GM18508 (cell line): ENCODE measurements at regions not wholly inside any gene's neighbourhood (a gene's known extent, or its start where the extent isn't known, plus 50 kb on each side); places are given as distances from the start of the nearest gene placed in this dataset.

ENCODE experiments used
- ATAC-seq: cut with Tn5 transposase; IDR thresholded peaks from one replicate; pipeline ENCODE4 v1.9.1; 2021; ENCODE audit warnings: moderate number of reproducible peaks; ENCODE audit not compliant: insufficient read depth, unreplicated experiment

DNA sequence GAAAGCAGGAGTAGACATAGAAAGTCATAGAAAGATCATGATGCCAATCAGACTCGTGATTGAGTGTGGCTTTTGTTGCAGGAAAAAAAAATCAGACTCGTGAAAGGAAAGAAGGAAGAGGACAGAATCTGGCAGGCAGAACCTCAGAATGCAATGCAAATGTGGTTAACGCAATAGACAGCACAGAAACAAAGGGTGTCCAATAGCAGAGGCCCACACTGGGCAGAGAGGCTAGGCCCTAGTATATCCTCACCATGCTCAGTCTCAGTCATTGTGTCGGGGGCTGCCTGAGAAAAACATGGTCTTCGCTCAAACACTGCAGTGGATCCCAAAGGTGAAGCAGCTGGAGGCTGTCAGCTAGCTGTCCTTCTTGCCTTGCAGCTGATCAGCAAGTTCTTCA is 102.8 kb upstream of the MAOA start:
- ATAC-seq, result no peak

DNA sequence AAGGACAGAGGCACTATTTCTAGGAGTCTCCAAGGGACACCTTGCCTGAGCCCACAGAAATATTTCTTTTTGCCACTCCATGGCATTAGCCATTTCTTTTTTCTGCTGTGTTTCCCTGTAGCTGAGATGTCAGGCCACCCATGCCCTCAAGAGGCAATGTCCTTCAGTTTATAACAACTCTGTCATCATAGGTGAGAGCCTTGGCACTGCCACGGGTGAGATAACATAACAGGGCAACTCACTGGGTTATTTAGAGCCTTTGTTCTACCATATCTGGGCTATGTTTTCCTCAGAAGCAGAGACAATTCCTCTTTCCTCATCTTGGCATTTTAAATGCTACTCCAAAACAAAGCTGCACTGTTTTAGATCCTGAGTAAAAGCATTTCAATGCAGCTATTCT is 99.9 kb upstream of the MAOA start:
- ATAC-seq, result no peak

DNA sequence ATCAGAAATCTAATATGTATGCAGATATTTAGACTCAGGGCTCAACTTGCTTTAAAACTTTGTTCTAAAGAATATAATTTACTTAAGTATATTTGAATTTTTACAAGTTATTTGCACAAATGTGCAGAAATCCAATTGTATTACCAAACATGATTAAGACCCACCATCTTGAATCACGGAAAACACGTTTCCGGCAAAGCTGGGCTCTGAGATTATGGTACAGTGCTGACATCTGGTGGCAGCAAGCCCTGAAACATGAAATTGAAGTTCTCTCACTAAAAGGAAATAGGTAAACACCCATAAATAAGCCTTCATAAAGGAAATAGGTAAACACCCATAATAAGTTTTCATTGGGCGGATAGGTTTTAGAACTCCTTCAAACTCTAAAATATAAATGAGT is 98.3 kb upstream of the MAOA start:
- no peak for ATAC-seq

DNA sequence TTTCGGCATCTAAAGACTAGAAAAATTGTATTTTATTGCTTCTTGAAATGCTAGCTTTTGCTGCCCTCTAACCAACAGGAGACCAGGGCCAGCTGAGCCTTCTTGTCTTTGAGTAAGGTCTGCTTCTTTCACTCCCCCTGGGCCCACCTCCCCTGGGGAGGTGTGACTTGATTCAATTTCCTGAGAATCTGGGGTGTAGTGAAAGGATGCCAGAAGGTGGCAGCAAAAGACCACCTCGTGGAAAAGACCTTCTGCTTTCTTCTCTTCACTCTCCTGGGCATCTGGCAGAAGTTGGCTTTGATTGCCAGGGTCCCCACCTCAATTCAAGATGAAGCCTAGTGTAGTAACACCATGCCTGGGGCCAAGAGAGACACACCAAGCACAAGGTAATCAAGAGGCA is 96.5 kb upstream of the MAOA start:
- no peak for ATAC-seq

DNA sequence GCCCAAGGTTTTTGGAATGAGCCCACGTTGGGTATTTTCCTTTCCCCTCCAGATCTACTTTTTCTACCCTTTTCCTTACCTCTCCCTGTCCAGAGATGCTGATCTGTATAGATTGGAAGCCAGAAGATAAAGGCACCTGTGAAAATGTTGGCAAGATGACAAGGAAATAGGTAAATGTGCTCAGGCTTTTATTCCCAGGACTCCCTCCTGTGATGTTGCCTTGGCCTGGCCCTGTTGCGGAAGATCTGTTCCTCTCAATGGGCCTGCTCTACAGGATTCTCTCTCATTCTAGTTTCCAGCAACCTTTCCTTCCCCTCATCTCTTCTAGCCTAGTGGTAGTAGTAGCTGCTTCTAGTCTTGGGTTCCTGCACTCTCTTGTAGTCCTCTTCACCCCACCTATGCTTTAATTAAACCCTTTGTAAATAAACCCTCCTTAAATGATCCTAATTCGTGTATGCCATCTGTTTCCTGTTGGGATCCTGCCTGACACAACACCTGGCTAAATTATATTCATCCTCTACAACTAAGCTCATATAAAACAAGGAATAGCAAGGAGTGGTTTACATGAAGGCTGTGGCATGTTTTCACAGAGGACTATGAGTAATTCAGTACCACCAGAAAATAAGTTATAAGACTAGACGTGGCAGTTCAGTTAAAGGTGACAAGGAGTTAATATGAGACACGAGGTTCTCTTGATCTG is 95.7 kb upstream of the MAOA start:
- ATAC-seq, result no peak

DNA sequence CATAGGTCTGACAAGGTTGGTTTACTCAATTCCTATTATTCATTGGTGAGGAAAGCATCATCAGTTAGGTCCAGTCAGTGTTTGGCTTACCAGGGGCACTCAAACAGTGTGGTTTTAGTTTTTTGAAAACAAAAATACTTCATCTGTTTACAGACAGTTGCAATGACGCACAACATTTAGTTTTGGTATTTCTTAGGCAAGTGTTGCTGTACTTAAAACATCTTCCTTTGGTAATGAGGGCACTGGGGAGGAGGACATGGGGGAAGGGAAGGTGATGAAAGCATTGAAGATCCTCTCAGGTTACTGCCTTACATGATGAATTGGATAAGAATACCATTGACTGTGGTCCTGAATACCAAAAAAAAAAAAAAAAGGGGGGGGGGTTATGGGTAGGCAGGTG is 93.7 kb upstream of the MAOA start:
- ATAC-seq, result no peak

GRCh38 chrX:43564953-43565352 is 91.1 kb upstream of the MAOA start:
- ATAC-seq, result no peak

DNA sequence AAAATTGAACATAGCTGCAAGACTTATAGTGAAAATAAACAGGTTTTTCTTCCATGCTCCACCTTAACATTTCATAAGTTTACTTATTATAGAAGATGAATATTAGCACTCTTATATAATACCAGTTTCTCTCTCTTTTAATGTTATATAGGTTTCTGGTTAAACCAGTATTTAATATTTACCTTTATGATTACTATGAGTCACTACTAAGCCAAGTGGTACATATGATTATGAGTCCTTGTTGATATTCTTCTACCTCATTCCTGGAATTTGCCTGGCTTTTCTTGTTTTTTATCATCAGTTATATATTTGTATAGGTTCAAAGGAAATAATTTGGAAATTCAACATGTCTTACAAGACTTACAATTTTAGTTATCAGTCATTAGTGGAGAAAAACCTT is 89.9 kb upstream of the MAOA start:
- ATAC-seq, result no peak

GRCh38 chrX:43573441-43574015 is 82.6 kb upstream of the MAOA start:
- no peak for ATAC-seq

- ATAC-seq, result no peak
Measured at GRCh38 chrX:43580621-43581020, 75.5 kb upstream of the MAOA start.

- no peak for ATAC-seq
Measured at GRCh38 chrX:43581167-43581566, 74.9 kb upstream of the MAOA start.

DNA sequence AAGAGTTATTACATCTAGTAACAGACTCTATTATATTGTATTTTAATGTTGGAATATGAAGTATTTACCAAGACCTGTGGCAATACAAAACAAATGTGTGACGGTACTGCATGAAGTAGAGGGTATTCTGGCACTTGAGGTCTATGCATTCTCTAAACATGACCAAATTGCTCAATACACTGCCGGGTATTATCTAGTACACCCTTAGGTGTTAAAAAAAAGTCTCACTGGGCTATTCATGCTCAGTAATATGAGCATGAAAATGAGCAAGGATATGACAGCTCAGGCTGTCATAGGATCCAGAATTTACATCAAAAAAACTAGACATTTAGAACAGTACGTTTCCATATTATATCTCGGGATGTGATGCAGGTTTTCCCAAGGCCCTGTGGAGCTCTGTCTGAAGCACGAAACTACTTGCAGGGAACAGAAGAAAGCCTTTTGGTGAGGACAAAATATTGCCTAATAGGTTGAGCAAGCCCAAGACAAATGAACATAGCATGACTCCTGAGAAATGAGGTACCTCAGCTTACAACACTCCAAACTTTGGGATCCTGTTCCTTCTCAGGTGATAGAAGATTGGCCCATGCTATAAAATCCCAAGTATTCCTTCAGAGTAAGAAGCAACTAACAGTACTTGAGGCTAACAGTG is 74.1 kb upstream of the MAOA start:
- ATAC-seq, result no peak

DNA sequence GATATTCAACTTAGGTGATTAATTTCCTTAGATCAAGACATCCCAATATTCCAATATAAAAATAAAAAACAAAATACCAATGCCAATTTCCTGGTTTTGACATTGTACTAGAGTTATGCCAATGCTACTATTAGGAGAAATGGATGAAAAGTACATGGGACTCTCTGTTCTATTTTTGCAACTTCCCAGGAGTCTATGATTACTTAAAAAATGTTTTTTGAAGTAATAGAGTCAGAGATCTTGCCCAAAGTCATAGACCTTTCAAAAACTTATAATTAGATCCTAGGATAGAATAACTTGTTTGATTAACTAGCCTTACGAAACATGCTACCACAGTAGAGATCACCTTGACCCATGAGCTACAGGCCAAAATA is 73.6 kb upstream of the MAOA start:
- ATAC-seq, result no peak

GRCh38 chrX:43585922-43586321 is 70.2 kb upstream of the MAOA start:
- no peak for ATAC-seq

DNA sequence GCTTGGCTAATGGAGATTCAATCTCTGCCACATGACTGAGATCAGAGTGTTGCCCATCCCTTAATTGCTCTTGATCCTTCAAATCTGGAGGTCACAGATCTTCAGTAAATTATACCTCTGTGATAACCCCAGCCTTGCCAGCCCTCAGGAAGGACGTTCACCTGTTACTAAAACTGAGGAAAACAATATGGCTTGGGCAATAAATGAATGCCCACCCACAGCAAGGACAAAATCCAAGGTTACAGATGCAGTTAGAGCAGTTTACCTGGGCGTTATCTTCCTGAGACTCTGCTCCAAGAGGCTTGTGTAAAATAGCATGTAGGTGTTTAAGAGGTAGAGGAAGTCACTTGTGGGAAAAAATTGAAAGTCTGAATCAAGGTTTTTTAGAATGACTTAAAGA is 69.3 kb upstream of the MAOA start:
- no peak for ATAC-seq

DNA sequence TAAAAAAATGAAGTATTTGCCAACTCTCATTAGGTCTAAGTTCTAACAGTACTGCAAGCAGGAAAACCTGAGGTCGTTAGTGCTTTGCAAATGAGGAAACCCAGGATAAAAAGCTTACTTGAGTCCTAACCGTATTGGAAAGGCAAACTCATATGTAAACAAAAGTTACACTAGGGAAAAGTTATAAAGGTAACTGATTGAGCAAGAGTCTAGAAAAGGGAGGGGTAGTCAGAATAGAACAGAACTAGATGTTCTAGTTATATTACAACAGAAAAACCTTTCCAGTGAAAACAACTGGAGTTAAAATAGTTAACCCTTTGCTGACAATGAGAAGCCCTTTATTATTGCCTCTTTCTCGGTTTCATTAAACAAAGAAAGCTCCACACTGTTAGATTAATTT is 66.4 kb upstream of the MAOA start:
- ATAC-seq, result no peak

- no peak for ATAC-seq
Measured at GRCh38 chrX:43590150-43590549, 65.9 kb upstream of the MAOA start.

DNA sequence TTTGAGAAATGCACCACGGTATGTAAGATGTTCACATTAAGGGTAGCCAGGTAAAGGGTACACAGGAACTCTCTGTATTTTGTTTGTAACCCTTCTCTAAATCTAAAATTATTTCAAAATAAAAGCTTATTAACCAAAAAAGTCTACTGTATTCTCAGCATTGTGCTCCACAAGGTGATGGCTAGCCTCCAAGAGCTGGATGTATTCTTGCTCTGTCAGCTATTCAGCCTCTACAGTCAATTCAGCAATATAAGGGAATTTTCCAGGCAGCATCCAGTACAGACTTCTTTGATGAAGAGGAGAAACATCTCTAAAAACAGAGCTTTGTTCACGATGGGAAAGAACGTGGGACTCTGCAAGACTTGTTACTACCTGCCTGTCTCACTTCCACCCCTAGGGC is 63.5 kb upstream of the MAOA start:
- ATAC-seq, result no peak

GRCh38 chrX:43595931-43596330 is 60.2 kb upstream of the MAOA start:
- no peak for ATAC-seq

GRCh38 chrX:43604753-43605152 is 51.3 kb upstream of the MAOA start:
- no peak for ATAC-seq

GRCh38 chrX:43605351-43605750 is 50.7 kb upstream of the MAOA start:
- ATAC-seq, result no peak
